ENCODE measurements at regions not wholly inside any gene's neighbourhood (a gene's known extent, or its start where the extent isn't known, plus 50 kb on each side); places are given as distances from the start of the nearest gene placed in this dataset.

- no peak overlapping the region for H3K14ac ChIP-seq (ENCODE audit: low read length in 2 of 2)
- H3K27me3 ChIP-seq (ENCODE audit: control insufficient read depth in 1 of 2, insufficient read depth in 1 of 2, low read length in 2 of 2) = no peaks in the 10 kb centered on the region
- H3K79me1 ChIP-seq (replicated peaks; ENCODE audit: low read length, poor library complexity, severe bottlenecking) = no peaks in the 10 kb centered on the region
- H4K91ac ChIP-seq (ENCODE audit: low read length) = no peak overlapping the region
- no peak overlapping the region for H4K8ac ChIP-seq (ENCODE audit: low read length)
- no peak overlapping the region for H3K18ac ChIP-seq (ENCODE audit: low read depth in 1 of 2, low read length in 2 of 2)
- H3K9me3 ChIP-seq (ENCODE audit: control insufficient read depth, low read length) = no peaks in the 10 kb centered on the region
- H2BK120ac ChIP-seq (ENCODE audit: low read depth, low read length) = no peak overlapping the region
- H2BK12ac ChIP-seq (ENCODE audit: low read length in 2 of 2) = no peak overlapping the region
- no peaks in the 10 kb centered on the region for H3K4me1 ChIP-seq (ENCODE audit: control insufficient read depth, insufficient read depth, low read depth, low read length)
- 72% methylated on average over 6 of the region's 6 CpGs for WGBS
- H2AFZ ChIP-seq (ENCODE audit: low read depth, low read length) = no peak overlapping the region
- no peak overlapping the region for H3K9ac ChIP-seq (ENCODE audit: low read length)
- no peak overlapping the region for H2BK15ac ChIP-seq (ENCODE audit: low read depth, poor library complexity, severe bottlenecking)
- no peak overlapping the region for H2BK5ac ChIP-seq (ENCODE audit: low read depth, low read length, poor library complexity, severe bottlenecking)
- no peak overlapping the region for H3K23ac ChIP-seq (ENCODE audit: low read length in 2 of 2)
- no peak overlapping the region for H3K4me3 ChIP-seq (ENCODE audit: insufficient read depth in 1 of 2, low read depth in 1 of 2, low read length in 2 of 2)
- DNase-seq = no peak
- no peak overlapping the region for H2AK5ac ChIP-seq (ENCODE audit: low read length, severe bottlenecking)
- H3K36me3 ChIP-seq (ENCODE audit: control insufficient read depth in 1 of 2, insufficient read depth in 2 of 2, low read depth in 1 of 2, low read length in 2 of 2) = no peaks in the 10 kb centered on the region
- H3K4ac ChIP-seq (ENCODE audit: low read depth in 1 of 2, low read length in 2 of 2) = no peak overlapping the region
- no peak overlapping the region for H3K27ac ChIP-seq (ENCODE audit: low read length, poor library complexity, severe bottlenecking)
- H3K4me2 ChIP-seq (ENCODE audit: low read length, poor library complexity, severe bottlenecking) = no peak overlapping the region
Measured at GRCh38 chr18:1296237-1296636, 391.6 kb downstream of the ADCYAP1 start.

GRCh38 chr18:1302861-1303260 is 398.2 kb downstream of the ADCYAP1 start:
- Histone ChIP-seq H3K4me1 (ENCODE audit: control insufficient read depth, insufficient read depth, low read depth, low read length) (no peaks in the 10 kb centered on the region), H3K9me3 (ENCODE audit: control insufficient read depth, low read length) (no peaks in the 10 kb centered on the region), H3K23ac (ENCODE audit: low read length in 2 of 2) (no peak overlapping the region), H3K18ac (ENCODE audit: low read depth in 1 of 2, low read length in 2 of 2) (no peak overlapping the region), H3K9ac (ENCODE audit: low read length) (no peak overlapping the region), H2BK5ac (ENCODE audit: low read depth, low read length, poor library complexity, severe bottlenecking) (no peak overlapping the region), H2BK15ac (ENCODE audit: low read depth, poor library complexity, severe bottlenecking) (no peak overlapping the region), H4K91ac (ENCODE audit: low read length) (no peak overlapping the region), H2BK120ac (ENCODE audit: low read depth, low read length) (no peak overlapping the region), H3K4ac (ENCODE audit: low read depth in 1 of 2, low read length in 2 of 2) (no peak overlapping the region), H3K4me2 (ENCODE audit: low read length, poor library complexity, severe bottlenecking) (no peak overlapping the region), H2BK12ac (ENCODE audit: low read length in 2 of 2) (no peak overlapping the region), H3K27me3 (ENCODE audit: control insufficient read depth in 1 of 2, insufficient read depth in 1 of 2, low read length in 2 of 2) (no peaks in the 10 kb centered on the region), H2AK5ac (ENCODE audit: low read length, severe bottlenecking) (no peak overlapping the region), H2AFZ (ENCODE audit: low read depth, low read length) (no peak overlapping the region), H3K79me1 (replicated peaks; ENCODE audit: low read length, poor library complexity, severe bottlenecking) (no peaks in the 10 kb centered on the region), H4K8ac (ENCODE audit: low read length) (no peak overlapping the region), H3K27ac (ENCODE audit: low read length, poor library complexity, severe bottlenecking) (no peak overlapping the region), H3K4me3 (ENCODE audit: insufficient read depth in 1 of 2, low read depth in 1 of 2, low read length in 2 of 2) (no peak overlapping the region), H3K36me3 (ENCODE audit: control insufficient read depth in 1 of 2, insufficient read depth in 2 of 2, low read depth in 1 of 2, low read length in 2 of 2) (no peaks in the 10 kb centered on the region), H3K14ac (ENCODE audit: low read length in 2 of 2) (no peak overlapping the region)
- no peak for DNase-seq

- Histone ChIP-seq H2BK15ac (ENCODE audit: low read depth, poor library complexity, severe bottlenecking) (no peak overlapping the region), H3K14ac (ENCODE audit: low read length in 2 of 2) (no peak overlapping the region), H3K9ac (ENCODE audit: low read length) (no peak overlapping the region), H3K23ac (ENCODE audit: low read length in 2 of 2) (no peak overlapping the region), H2BK12ac (ENCODE audit: low read length in 2 of 2) (no peak overlapping the region), H2AFZ (ENCODE audit: low read depth, low read length) (no peak overlapping the region), H2BK5ac (ENCODE audit: low read depth, low read length, poor library complexity, severe bottlenecking) (no peak overlapping the region), H3K4ac (ENCODE audit: low read depth in 1 of 2, low read length in 2 of 2) (no peak overlapping the region), H3K18ac (ENCODE audit: low read depth in 1 of 2, low read length in 2 of 2) (no peak overlapping the region), H2BK120ac (ENCODE audit: low read depth, low read length) (no peak overlapping the region), H3K9me3 (ENCODE audit: control insufficient read depth, low read length) (no peaks in the 10 kb centered on the region), H3K4me3 (ENCODE audit: insufficient read depth in 1 of 2, low read depth in 1 of 2, low read length in 2 of 2) (no peak overlapping the region), H3K36me3 (ENCODE audit: control insufficient read depth in 1 of 2, insufficient read depth in 2 of 2, low read depth in 1 of 2, low read length in 2 of 2) (no peaks in the 10 kb centered on the region), H3K4me2 (ENCODE audit: low read length, poor library complexity, severe bottlenecking) (no peak overlapping the region), H2AK5ac (ENCODE audit: low read length, severe bottlenecking) (no peak overlapping the region), H3K79me1 (replicated peaks; ENCODE audit: low read length, poor library complexity, severe bottlenecking) (no peaks in the 10 kb centered on the region), H3K27me3 (ENCODE audit: control insufficient read depth in 1 of 2, insufficient read depth in 1 of 2, low read length in 2 of 2) (no peaks in the 10 kb centered on the region), H4K91ac (ENCODE audit: low read length) (no peak overlapping the region), H3K27ac (ENCODE audit: low read length, poor library complexity, severe bottlenecking) (no peak overlapping the region), H3K4me1 (ENCODE audit: control insufficient read depth, insufficient read depth, low read depth, low read length) (no peaks in the 10 kb centered on the region), H4K8ac (ENCODE audit: low read length) (no peak overlapping the region)
- WGBS = 63% methylated on average over 2 of the region's 4 CpGs
- no peak for DNase-seq
Measured at GRCh38 chr18:1304392-1304992, 399.8 kb downstream of the ADCYAP1 start.

GRCh38 chr18:1306641-1307040 is 402.0 kb downstream of the ADCYAP1 start:
- H2BK12ac ChIP-seq (ENCODE audit: low read length in 2 of 2) = no peak overlapping the region
- H2BK15ac ChIP-seq (ENCODE audit: low read depth, poor library complexity, severe bottlenecking) = no peak overlapping the region
- H3K4me1 ChIP-seq (ENCODE audit: control insufficient read depth, insufficient read depth, low read depth, low read length) = no peaks in the 10 kb centered on the region
- H4K8ac ChIP-seq (ENCODE audit: low read length) = no peak overlapping the region
- no peak overlapping the region for H4K91ac ChIP-seq (ENCODE audit: low read length)
- no peak overlapping the region for H2BK5ac ChIP-seq (ENCODE audit: low read depth, low read length, poor library complexity, severe bottlenecking)
- no peaks in the 10 kb centered on the region for H3K9me3 ChIP-seq (ENCODE audit: control insufficient read depth, low read length)
- H3K4me2 ChIP-seq (ENCODE audit: low read length, poor library complexity, severe bottlenecking) = no peak overlapping the region
- H3K79me1 ChIP-seq (replicated peaks; ENCODE audit: low read length, poor library complexity, severe bottlenecking) = no peaks in the 10 kb centered on the region
- DNase-seq = no peak
- no peak overlapping the region for H2AFZ ChIP-seq (ENCODE audit: low read depth, low read length)
- H3K27ac ChIP-seq (ENCODE audit: low read length, poor library complexity, severe bottlenecking) = no peak overlapping the region
- no peak overlapping the region for H3K4ac ChIP-seq (ENCODE audit: low read depth in 1 of 2, low read length in 2 of 2)
- H2BK120ac ChIP-seq (ENCODE audit: low read depth, low read length) = no peak overlapping the region
- WGBS = 67% methylated on average over 1 of the region's 2 CpGs
- no peak overlapping the region for H3K14ac ChIP-seq (ENCODE audit: low read length in 2 of 2)
- H3K18ac ChIP-seq (ENCODE audit: low read depth in 1 of 2, low read length in 2 of 2) = no peak overlapping the region
- no peak overlapping the region for H2AK5ac ChIP-seq (ENCODE audit: low read length, severe bottlenecking)
- no peak overlapping the region for H3K4me3 ChIP-seq (ENCODE audit: insufficient read depth in 1 of 2, low read depth in 1 of 2, low read length in 2 of 2)
- no peak overlapping the region for H3K9ac ChIP-seq (ENCODE audit: low read length)
- H3K27me3 ChIP-seq (ENCODE audit: control insufficient read depth in 1 of 2, insufficient read depth in 1 of 2, low read length in 2 of 2) = no peaks in the 10 kb centered on the region
- no peaks in the 10 kb centered on the region for H3K36me3 ChIP-seq (ENCODE audit: control insufficient read depth in 1 of 2, insufficient read depth in 2 of 2, low read depth in 1 of 2, low read length in 2 of 2)
- H3K23ac ChIP-seq (ENCODE audit: low read length in 2 of 2) = no peak overlapping the region
